ENCODE measurements at regions not wholly inside any gene's neighbourhood (a gene's known extent, or its start where the extent isn't known, plus 50 kb on each side); places are given as distances from the start of the nearest gene placed in this dataset.

DNA sequence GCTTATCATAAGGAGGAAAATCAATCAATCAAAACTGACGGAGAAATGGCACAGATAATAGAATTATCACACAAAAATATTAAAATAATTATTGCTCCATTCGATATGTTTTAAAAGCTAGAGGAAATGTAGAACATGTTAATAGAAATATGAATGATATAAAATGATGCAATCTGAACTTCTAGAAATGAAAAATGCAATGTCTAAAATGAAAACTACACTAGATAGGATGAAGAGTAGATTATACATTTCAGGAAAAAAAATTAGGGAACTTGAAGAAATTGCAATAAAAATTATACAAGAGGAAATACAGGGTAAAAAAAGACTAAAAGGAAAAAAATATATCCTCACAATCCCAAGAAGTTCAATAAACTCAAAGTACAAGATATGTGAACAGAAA, 80.2 kb upstream of the TP63 start:
- H3K36me3 Mint-ChIP-seq: peaks cover 5% of the 10 kb centered on the region
- H3K4me3 Mint-ChIP-seq: no peak overlapping the region
- no peaks in the 10 kb centered on the region for H3K27me3 Mint-ChIP-seq
- H3K9me3 Mint-ChIP-seq: peaks cover 35% of the 10 kb centered on the region
- no peak overlapping the region for H3K27ac Mint-ChIP-seq
- no peaks in the 10 kb centered on the region for H3K4me1 Mint-ChIP-seq

- no peak overlapping the region for H3K27ac Mint-ChIP-seq
- no peaks in the 10 kb centered on the region for H3K4me1 Mint-ChIP-seq
- no peak overlapping the region for H3K4me3 Mint-ChIP-seq
- peaks cover 35% of the 10 kb centered on the region for H3K9me3 Mint-ChIP-seq
- H3K27me3 Mint-ChIP-seq: no peaks in the 10 kb centered on the region
- H3K36me3 Mint-ChIP-seq: no peaks in the 10 kb centered on the region
Measured at GRCh38 chr3:189554868-189555557, 76.2 kb upstream of the TP63 start.

GRCh38 chr3:189555558-189555881, 75.7 kb upstream of the TP63 start:
- Mint-ChIP-seq H3K4me1 (no peaks in the 10 kb centered on the region), H3K9me3 (peaks cover 33% of the 10 kb centered on the region), H3K27me3 (no peaks in the 10 kb centered on the region), H3K4me3 (no peak overlapping the region), H3K36me3 (no peaks in the 10 kb centered on the region), H3K27ac (no peak overlapping the region)

GRCh38 chr3:189557824-189558223, 73.4 kb upstream of the TP63 start:
- peaks cover 12% of the 10 kb centered on the region for H3K9me3 Mint-ChIP-seq
- H3K27ac Mint-ChIP-seq: no peak overlapping the region
- H3K4me1 Mint-ChIP-seq: no peaks in the 10 kb centered on the region
- no peaks in the 10 kb centered on the region for H3K27me3 Mint-ChIP-seq
- H3K4me3 Mint-ChIP-seq: no peak overlapping the region
- no peaks in the 10 kb centered on the region for H3K36me3 Mint-ChIP-seq

GRCh38 chr3:189561256-189561655, 69.9 kb upstream of the TP63 start:
- Mint-ChIP-seq H3K4me3 (no peak overlapping the region), H3K27me3 (no peaks in the 10 kb centered on the region), H3K36me3 (no peaks in the 10 kb centered on the region), H3K27ac (no peak overlapping the region), H3K4me1 (peaks cover 11% of the 10 kb centered on the region), H3K9me3 (peaks cover 9% of the 10 kb centered on the region)

- Mint-ChIP-seq H3K4me3 (no peak overlapping the region), H3K4me1 (peaks cover 11% of the 10 kb centered on the region), H3K9me3 (no peaks in the 10 kb centered on the region), H3K27me3 (no peaks in the 10 kb centered on the region), H3K36me3 (no peaks in the 10 kb centered on the region), H3K27ac (peak overlapping the region; percentile 41)
Measured at GRCh38 chr3:189563853-189564563, 67.2 kb upstream of the TP63 start.

DNA sequence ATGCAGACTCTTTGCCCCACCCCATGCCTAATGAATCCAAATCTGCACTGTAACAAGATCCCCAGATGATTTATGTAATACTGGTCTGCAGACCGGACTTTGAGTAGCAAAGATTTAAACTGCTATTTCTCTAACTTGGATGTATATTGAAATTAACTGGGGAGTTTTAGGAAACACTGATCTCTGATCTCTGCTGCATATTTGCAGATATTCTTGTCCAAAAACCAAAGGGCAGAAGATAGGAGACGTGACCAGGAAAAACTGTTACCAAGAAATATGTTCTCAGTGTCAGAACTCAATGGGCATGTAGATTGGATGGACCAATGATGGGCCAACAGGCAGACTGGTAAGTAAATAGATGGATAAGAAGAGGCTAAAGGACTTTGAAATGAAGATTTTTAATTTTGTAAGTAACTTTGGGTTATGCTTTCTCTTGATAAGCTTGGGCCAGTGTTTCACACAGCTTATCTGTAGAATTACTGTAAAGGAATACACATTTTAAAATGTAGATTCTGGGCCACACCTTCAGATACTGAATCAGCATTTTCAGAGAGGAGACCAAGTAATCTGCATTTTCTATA, 64.5 kb upstream of the TP63 start:
- H3K4me1 Mint-ChIP-seq: peaks cover 23% of the 10 kb centered on the region

GRCh38 chr3:189567322-189567721, 63.9 kb upstream of the TP63 start:
- H3K27ac Mint-ChIP-seq: no peak overlapping the region

More for the DNA sequence above, 64.5 kb upstream of the TP63 start:
- no peaks in the 10 kb centered on the region for H3K36me3 Mint-ChIP-seq
- no peaks in the 10 kb centered on the region for H3K27me3 Mint-ChIP-seq
- no peak overlapping the region for H3K4me3 Mint-ChIP-seq
- no peak overlapping the region for H3K27ac Mint-ChIP-seq
- peaks cover 7% of the 10 kb centered on the region for H3K9me3 Mint-ChIP-seq

DNA sequence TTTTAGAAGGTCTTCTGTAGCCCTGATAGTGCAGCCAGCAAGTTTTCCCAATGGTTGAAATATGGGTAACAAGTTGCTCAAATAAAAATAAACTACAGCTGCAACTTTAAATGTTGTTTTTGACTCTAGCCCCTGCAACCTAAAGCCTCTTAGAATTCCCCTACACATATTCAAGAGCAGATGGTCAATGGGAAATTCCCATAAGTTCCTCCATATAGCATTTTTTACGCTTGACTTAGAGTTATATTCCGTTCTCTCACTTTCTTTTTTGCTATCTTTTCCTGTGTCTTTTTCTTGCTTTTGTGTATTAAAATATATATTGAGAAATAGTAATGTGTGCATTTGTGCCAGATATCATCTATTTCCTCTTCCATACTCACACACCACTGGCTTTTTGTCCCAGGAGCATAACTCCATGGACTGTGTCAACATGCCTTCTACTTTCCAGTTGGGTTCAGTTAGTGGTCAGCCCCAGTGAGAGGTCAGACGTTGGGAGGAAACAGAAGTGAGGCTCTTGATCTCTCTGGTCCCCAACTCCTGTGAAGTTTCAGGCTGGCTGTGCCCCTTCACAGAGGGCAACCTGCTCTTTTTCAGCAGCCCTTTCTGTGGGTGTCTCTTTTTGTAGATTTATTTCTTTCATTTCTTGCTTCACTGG, 63.3 kb upstream of the TP63 start:
- no peak overlapping the region for H3K4me3 Mint-ChIP-seq
- peaks cover 31% of the 10 kb centered on the region for H3K4me1 Mint-ChIP-seq
- no peaks in the 10 kb centered on the region for H3K36me3 Mint-ChIP-seq
- no peaks in the 10 kb centered on the region for H3K27me3 Mint-ChIP-seq
- peaks cover 7% of the 10 kb centered on the region for H3K9me3 Mint-ChIP-seq
- H3K27ac Mint-ChIP-seq: no peak overlapping the region

More at GRCh38 chr3:189567322-189567721, 63.9 kb upstream of the TP63 start:
- H3K36me3 Mint-ChIP-seq: no peaks in the 10 kb centered on the region
- no peak overlapping the region for H3K4me3 Mint-ChIP-seq
- H3K27me3 Mint-ChIP-seq: no peaks in the 10 kb centered on the region
- peaks cover 7% of the 10 kb centered on the region for H3K9me3 Mint-ChIP-seq
- peaks cover 27% of the 10 kb centered on the region for H3K4me1 Mint-ChIP-seq

DNA sequence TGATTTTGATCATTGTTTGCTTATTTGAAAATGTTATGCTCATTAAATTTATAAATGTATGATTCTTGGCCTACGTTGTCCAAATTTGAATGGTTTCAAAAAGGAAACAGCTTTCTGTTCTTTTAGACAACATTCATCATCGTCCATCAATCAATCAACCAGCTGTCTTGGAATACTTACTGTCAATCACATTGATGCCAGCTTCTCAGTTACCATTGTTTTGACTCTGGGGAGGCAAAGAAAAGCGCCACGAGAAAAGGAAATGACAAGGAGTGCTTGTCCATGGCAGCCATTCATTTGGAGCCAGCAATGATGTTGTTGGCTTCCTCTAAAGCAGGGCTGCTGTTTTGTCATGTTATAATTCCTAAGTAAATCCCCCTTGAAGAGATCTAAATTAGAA, 62.2 kb upstream of the TP63 start:
- Mint-ChIP-seq H3K4me1 (peaks cover 30% of the 10 kb centered on the region), H3K9me3 (peaks cover 7% of the 10 kb centered on the region), H3K27me3 (no peaks in the 10 kb centered on the region), H3K4me3 (no peak overlapping the region), H3K36me3 (no peaks in the 10 kb centered on the region), H3K27ac (no peak overlapping the region)

DNA sequence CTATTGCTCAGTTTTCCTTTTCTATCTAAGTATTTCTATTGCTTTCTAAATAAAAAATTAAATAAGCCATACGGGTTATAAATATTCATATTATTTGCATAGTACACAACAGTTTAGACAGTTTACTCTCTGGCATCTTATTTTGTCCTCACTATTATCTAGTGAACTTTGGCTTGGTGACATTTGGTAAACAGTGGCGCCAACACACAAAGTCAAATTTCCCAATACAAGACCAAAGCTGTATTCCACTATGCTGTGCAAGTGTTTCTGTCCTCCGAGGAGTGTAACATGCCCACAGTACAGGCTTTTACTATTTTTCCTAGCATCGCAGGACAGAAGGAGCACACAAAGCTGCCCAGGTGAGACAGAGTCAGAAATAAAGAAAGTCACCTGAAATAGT, 61.7 kb upstream of the TP63 start:
- Mint-ChIP-seq H3K4me1 (peaks cover 27% of the 10 kb centered on the region), H3K36me3 (no peaks in the 10 kb centered on the region), H3K4me3 (no peak overlapping the region), H3K27ac (no peak overlapping the region), H3K9me3 (peaks cover 7% of the 10 kb centered on the region), H3K27me3 (no peaks in the 10 kb centered on the region)

DNA sequence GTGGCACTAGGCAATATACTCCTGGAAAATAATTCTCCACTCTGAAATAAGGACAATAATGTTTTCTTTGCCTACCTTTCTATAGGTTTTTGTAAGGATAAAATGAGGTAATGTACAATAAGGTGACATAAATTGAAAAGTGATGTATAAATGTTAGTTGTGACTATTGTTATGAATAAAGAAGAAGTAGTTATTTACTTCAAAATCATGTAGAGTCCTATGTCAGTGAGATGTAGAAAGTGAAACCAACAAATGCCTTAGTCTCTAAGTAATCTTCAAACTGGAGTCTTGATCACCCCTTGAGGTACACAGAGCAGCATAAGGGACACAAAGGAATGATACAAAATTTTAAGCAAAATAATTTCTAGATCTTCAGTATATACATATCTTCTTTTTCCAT, 60.3 kb upstream of the TP63 start:
- Mint-ChIP-seq H3K27ac (peak overlapping the region; percentile 81), H3K27me3 (no peaks in the 10 kb centered on the region), H3K4me1 (peaks cover 39% of the 10 kb centered on the region), H3K36me3 (no peaks in the 10 kb centered on the region), H3K9me3 (peaks cover 7% of the 10 kb centered on the region), H3K4me3 (peak overlapping the region; percentile 31)

DNA sequence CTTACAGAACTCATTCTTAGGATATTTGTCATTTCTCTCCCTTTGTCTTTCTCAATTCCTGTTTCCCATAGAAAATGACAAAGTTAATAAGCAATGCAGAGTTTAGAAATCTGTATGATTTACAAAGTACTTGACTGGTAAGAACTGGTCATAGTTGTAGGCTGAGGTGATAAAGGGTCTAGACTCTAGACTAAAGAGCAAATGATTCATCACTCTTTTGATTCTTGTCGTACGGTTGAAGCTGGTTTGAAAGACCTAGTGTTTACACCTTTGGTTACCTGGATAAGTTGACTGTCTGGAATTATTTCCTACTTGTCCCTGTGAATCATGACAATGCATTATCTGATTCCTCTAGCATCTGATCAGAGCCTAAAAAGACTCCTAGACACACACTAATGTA, 58.9 kb upstream of the TP63 start:
- Mint-ChIP-seq H3K36me3 (no peaks in the 10 kb centered on the region), H3K9me3 (peaks cover 7% of the 10 kb centered on the region), H3K27me3 (no peaks in the 10 kb centered on the region), H3K4me3 (no peak overlapping the region), H3K27ac (peak overlapping the region; percentile 93), H3K4me1 (peaks cover 52% of the 10 kb centered on the region)

DNA sequence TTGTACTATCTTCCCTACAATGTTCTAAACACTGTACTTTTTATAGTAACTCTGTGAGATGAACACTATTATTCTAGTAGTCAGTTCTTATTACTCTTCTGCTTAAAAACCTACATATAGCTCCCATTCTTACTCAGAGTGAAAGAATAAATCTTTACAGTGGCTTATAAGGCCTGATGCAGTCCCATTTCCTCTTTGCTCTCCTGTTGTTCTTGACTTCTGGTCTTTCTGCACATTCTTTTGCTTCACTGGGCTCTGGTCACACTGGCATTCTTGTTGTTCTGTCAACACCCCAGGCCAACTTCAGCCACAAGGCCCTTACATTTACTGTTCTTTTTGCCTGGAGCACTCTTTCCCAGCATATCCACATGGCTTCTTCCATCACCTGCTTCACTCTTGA, 58.2 kb upstream of the TP63 start:
- Mint-ChIP-seq H3K4me1 (peaks cover 56% of the 10 kb centered on the region), H3K36me3 (no peaks in the 10 kb centered on the region), H3K27ac (peak overlapping the region; percentile 62), H3K9me3 (peaks cover 11% of the 10 kb centered on the region), H3K27me3 (no peaks in the 10 kb centered on the region), H3K4me3 (no peak overlapping the region)

- Mint-ChIP-seq H3K36me3 (no peaks in the 10 kb centered on the region), H3K27me3 (no peaks in the 10 kb centered on the region), H3K4me1 (peaks cover 46% of the 10 kb centered on the region), H3K4me3 (no peak overlapping the region), H3K27ac (peak overlapping the region; percentile 56), H3K9me3 (peaks cover 5% of the 10 kb centered on the region)
Measured at GRCh38 chr3:189576486-189576885, 54.7 kb upstream of the TP63 start.

All from activated naive CD4-positive, alpha-beta T cell treated with anti-CD3 and anti-CD28 coated beads, Interleukin-2, amount 50 U/mL, for 24 hours (primary cell).